ENCODE measurements at regions not wholly inside any gene's neighbourhood (a gene's known extent, or its start where the extent isn't known, plus 50 kb on each side); places are given as distances from the start of the nearest gene placed in this dataset. TPM values are rescaled to one million over a fixed set of nuclear protein-coding genes. Genes with fewer than 3 reads are reported as not detected.

- Histone ChIP-seq H3K36me3 (ENCODE audit: insufficient read depth, low read length) (no peaks in the 10 kb centered on the region), H3K9me3 (ENCODE audit: low read depth, low read length) (no peaks in the 10 kb centered on the region), H2AFZ (ENCODE audit: low read length) (no peak overlapping the region), H3K27ac (ENCODE audit: low read depth, low read length) (no peak overlapping the region), H3K4me2 (ENCODE audit: insufficient read depth, low read length) (no peak overlapping the region), H3K79me2 (ENCODE audit: insufficient read depth, low read length) (no peaks in the 10 kb centered on the region), H3K4me3 (ENCODE audit: insufficient read depth, low read length) (no peak overlapping the region), H4K20me1 (ENCODE audit: insufficient read depth, low read length) (no peaks in the 10 kb centered on the region), H3K27me3 (ENCODE audit: insufficient read depth, low read length) (peaks cover 26% of the 10 kb centered on the region), H3K4me1 (ENCODE audit: insufficient read depth, low read length) (peaks cover 2% of the 10 kb centered on the region)
- no peak for DNase-seq (ENCODE audit: insufficient read length, low spot score, missing footprints)
- TF ChIP-seq CTCF (IDR thresholded peaks at IDR 0.05; ENCODE audit: extremely low read depth, low read depth, low read length) = no peak
Measured at GRCh38 chr1:223057569-223058093, 85.4 kb downstream of the TLR5 start.

Small RNA genes lying in the stretch of these regions (small RNA-seq; reads per million reads assigned to genes)
- gene NDUFB1P2 = not detected
